ENCODE measurements at regions not wholly inside any gene's neighbourhood (a gene's known extent, or its start where the extent isn't known, plus 50 kb on each side); places are given as distances from the start of the nearest gene placed in this dataset.

GRCh38 chr3:74506246-74506645, 108.2 kb downstream of the CNTN3 start:
- 39% methylated on average over 1 of the region's 1 CpG for WGBS
- no peak for DNase-seq (ENCODE audit: low spot score)

GRCh38 chr3:74501007-74501406, 113.5 kb downstream of the CNTN3 start:
- no peak overlapping the region for H3K4me3 ChIP-seq
- intact Hi-C loops (cut with DNase I): no loop called here
- no peak overlapping the region for H3K27ac ChIP-seq
- WGBS: 86% methylated on average over 6 of the region's 6 CpGs
- TF ChIP-seq POLR2AphosphoS5 (IDR thresholded peaks at IDR 0.05) (no peak), POLR2A (IDR thresholded peaks at IDR 0.05) (no peak), CTCF (IDR thresholded peaks at IDR 0.05) (no peak)
- no peaks in the 10 kb centered on the region for H3K36me3 ChIP-seq
- H3K27me3 ChIP-seq (replicated peaks; ENCODE audit: insufficient read depth): no peaks in the 10 kb centered on the region
- no peak for DNase-seq (ENCODE audit: low spot score)
- H3K9me3 ChIP-seq: no peaks in the 10 kb centered on the region
- no peaks in the 10 kb centered on the region for H3K4me1 ChIP-seq (replicated peaks)

More at GRCh38 chr3:74506246-74506645, 108.2 kb downstream of the CNTN3 start:
- intact Hi-C loops (cut with DNase I): no loop called here
- H3K4me1 ChIP-seq (replicated peaks): no peaks in the 10 kb centered on the region
- no peak overlapping the region for H3K27ac ChIP-seq
- H3K9me3 ChIP-seq: no peaks in the 10 kb centered on the region
- no peaks in the 10 kb centered on the region for H3K36me3 ChIP-seq
- H3K27me3 ChIP-seq (replicated peaks; ENCODE audit: insufficient read depth): no peaks in the 10 kb centered on the region
- no peak for TF ChIP-seq POLR2A (IDR thresholded peaks at IDR 0.05)
- TF ChIP-seq CTCF (IDR thresholded peaks at IDR 0.05): no peak
- TF ChIP-seq POLR2AphosphoS5 (IDR thresholded peaks at IDR 0.05): no peak
- H3K4me3 ChIP-seq: no peak overlapping the region

- Histone ChIP-seq H3K9me3 (no peaks in the 10 kb centered on the region), H3K27me3 (replicated peaks; ENCODE audit: insufficient read depth) (no peaks in the 10 kb centered on the region), H3K27ac (no peak overlapping the region), H3K4me3 (no peak overlapping the region), H3K4me1 (replicated peaks) (no peaks in the 10 kb centered on the region), H3K36me3 (no peaks in the 10 kb centered on the region)
- DNase-seq (ENCODE audit: low spot score): no peak
- intact Hi-C loops (cut with DNase I): no loop called here
- no peak for TF ChIP-seq CTCF (IDR thresholded peaks at IDR 0.05)
- TF ChIP-seq POLR2A (IDR thresholded peaks at IDR 0.05): no peak
- 54% methylated on average over 5 of the region's 5 CpGs for WGBS
These were observed 114.2 kb downstream of the CNTN3 start for GRCh38 chr3:74500257-74500656.

GRCh38 chr3:74491874-74492273, 122.6 kb downstream of the CNTN3 start:
- 63% methylated on average over 1 of the region's 1 CpG for WGBS
- Histone ChIP-seq H3K9me3 (no peaks in the 10 kb centered on the region), H3K27ac (no peak overlapping the region), H3K4me1 (replicated peaks) (no peaks in the 10 kb centered on the region), H3K4me3 (no peak overlapping the region), H3K27me3 (replicated peaks; ENCODE audit: insufficient read depth) (no peaks in the 10 kb centered on the region), H3K36me3 (no peaks in the 10 kb centered on the region)
- TF ChIP-seq CTCF (IDR thresholded peaks at IDR 0.05) (no peak), POLR2AphosphoS5 (IDR thresholded peaks at IDR 0.05) (no peak), POLR2A (IDR thresholded peaks at IDR 0.05) (no peak)
- DNase-seq (ENCODE audit: low spot score): no peak
- intact Hi-C loops (cut with DNase I): no loop called here

- DNase-seq (ENCODE audit: low spot score): no peak
- no peak overlapping the region for H3K27ac ChIP-seq
These were observed 125.2 kb downstream of the CNTN3 start for GRCh38 chr3:74489050-74489792.

More at GRCh38 chr3:74489050-74489792, 125.2 kb downstream of the CNTN3 start:
- intact Hi-C loops (cut with DNase I): no loop called here
- Histone ChIP-seq H3K27me3 (replicated peaks; ENCODE audit: insufficient read depth) (no peaks in the 10 kb centered on the region), H3K36me3 (no peaks in the 10 kb centered on the region), H3K9me3 (no peaks in the 10 kb centered on the region), H3K4me1 (replicated peaks) (no peaks in the 10 kb centered on the region), H3K4me3 (no peak overlapping the region)
- WGBS: 55% methylated on average over 3 of the region's 3 CpGs
- TF ChIP-seq POLR2AphosphoS5 (IDR thresholded peaks at IDR 0.05) (no peak), CTCF (IDR thresholded peaks at IDR 0.05) (no peak), POLR2A (IDR thresholded peaks at IDR 0.05) (no peak)

Measured in prostate gland (tissue), 2 donors.